ENCODE measurements at regions not wholly inside any gene's neighbourhood (a gene's known extent, or its start where the extent isn't known, plus 50 kb on each side); places are given as distances from the start of the nearest gene placed in this dataset.
"Not testable (repeated sequence)": the region's sequence is repeated elsewhere in the genome, so short reads cannot be mapped to it uniquely, and the experiment has no call there.

GRCh38 chr3:153551536-153552285 lies 389.7 kb downstream of the RAP2B start:
- no peak for DNase-seq (ENCODE audit: low read depth)
- no peak overlapping the region for H3K4me3 ChIP-seq (ENCODE audit: low read length)
- no peak for TF ChIP-seq CTCF (IDR thresholded peaks at IDR 0.05; ENCODE audit: insufficient read depth, low read depth, low read length, missing control alignments)

GRCh38 chr3:153552887-153553604 lies 391.0 kb downstream of the RAP2B start:
- no peak for TF ChIP-seq CTCF (IDR thresholded peaks at IDR 0.05; ENCODE audit: insufficient read depth, low read depth, low read length, missing control alignments)
- peak; percentile 2 for DNase-seq (ENCODE audit: low read depth)
- no peak overlapping the region for H3K4me3 ChIP-seq (ENCODE audit: low read length)

- no peak for TF ChIP-seq CTCF (IDR thresholded peaks at IDR 0.05; ENCODE audit: insufficient read depth, low read depth, low read length, missing control alignments)
- no peak overlapping the region for H3K4me3 ChIP-seq (ENCODE audit: low read length)
- no peak for DNase-seq (ENCODE audit: low read depth)
Observed at GRCh38 chr3:153553605-153553945, 391.5 kb downstream of the RAP2B start.

GRCh38 chr3:153555919-153556318 lies 393.9 kb downstream of the RAP2B start:
- DNase-seq (ENCODE audit: low read depth), result no peak
- TF ChIP-seq CTCF (IDR thresholded peaks at IDR 0.05; ENCODE audit: insufficient read depth, low read depth, low read length, missing control alignments), result no peak
- no peak overlapping the region for H3K4me3 ChIP-seq (ENCODE audit: low read length)

GRCh38 chr3:153559366-153559765 lies 397.3 kb downstream of the RAP2B start:
- not testable (repeated sequence) for DNase-seq (ENCODE audit: low read depth); H3K4me3 ChIP-seq (ENCODE audit: low read length)

- TF ChIP-seq CTCF (IDR thresholded peaks at IDR 0.05; ENCODE audit: insufficient read depth, low read depth, low read length, missing control alignments), result no peak
- DNase-seq (ENCODE audit: low read depth), result no peak
- H3K4me3 ChIP-seq (ENCODE audit: low read length), result no peak overlapping the region
Observed at GRCh38 chr3:153567011-153567410, 405.0 kb downstream of the RAP2B start.

GRCh38 chr3:153567556-153567955 lies 405.5 kb downstream of the RAP2B start:
- no peak for TF ChIP-seq CTCF (IDR thresholded peaks at IDR 0.05; ENCODE audit: insufficient read depth, low read depth, low read length, missing control alignments)
- no peak for DNase-seq (ENCODE audit: low read depth)
- no peak overlapping the region for H3K4me3 ChIP-seq (ENCODE audit: low read length)

GRCh38 chr3:153570481-153570880 lies 408.5 kb downstream of the RAP2B start:
- DNase-seq (ENCODE audit: low read depth); H3K4me3 ChIP-seq (ENCODE audit: low read length): not testable (repeated sequence)
